GM21360 (cell line): ENCODE measurements at regions not wholly inside any gene's neighbourhood (a gene's known extent, or its start where the extent isn't known, plus 50 kb on each side); places are given as distances from the start of the nearest gene placed in this dataset.

ENCODE experiments used
- ATAC-seq: cut with Tn5 transposase; IDR thresholded peaks from one replicate; pipeline ENCODE4 v1.9.1; 2021; ENCODE audit warnings: mild to moderate bottlenecking, moderate library complexity; ENCODE audit not compliant: unreplicated experiment

GRCh38 chr2:64825831-64826491, 163.2 kb upstream of the SLC1A4 start:
- ATAC-seq: no peak

DNA sequence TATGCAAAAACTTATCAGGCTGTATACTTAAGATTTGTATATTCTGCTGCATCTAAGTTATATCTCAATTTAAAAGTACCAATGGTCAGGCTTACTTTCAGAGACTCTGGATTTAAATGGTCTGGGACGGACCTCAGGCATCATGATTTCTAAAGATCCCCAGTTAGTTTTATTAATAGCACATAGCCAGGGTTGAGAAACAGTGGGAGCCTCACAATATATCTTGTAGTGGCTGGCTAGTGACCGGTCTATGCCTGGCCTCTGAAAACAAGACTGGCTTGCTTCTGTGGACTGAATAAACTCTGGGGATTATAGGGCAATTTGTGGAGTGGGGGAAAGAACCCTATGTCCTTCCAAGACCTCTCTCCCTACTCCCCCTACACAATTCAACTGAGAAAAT, 162.5 kb upstream of the SLC1A4 start:
- no peak for ATAC-seq

DNA sequence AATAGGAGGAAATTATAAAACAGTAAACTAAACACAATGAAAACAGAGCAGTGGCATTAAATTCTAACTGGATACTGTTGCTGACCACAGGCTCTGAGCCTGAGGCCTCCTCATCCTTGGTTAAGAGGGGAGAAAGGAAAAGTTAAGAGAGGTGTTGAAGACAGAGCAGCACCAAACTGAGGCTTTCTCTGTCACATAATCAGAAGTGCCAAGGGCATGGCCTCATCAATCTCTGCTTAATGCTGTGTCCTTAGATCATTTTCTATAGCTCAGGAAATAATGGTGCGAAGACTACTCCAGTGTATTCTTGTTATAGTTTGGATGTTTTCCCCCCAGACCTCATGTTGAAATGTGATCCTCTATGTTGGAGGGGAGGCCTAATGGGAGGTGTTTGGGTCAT, 160.9 kb upstream of the SLC1A4 start:
- no peak for ATAC-seq

DNA sequence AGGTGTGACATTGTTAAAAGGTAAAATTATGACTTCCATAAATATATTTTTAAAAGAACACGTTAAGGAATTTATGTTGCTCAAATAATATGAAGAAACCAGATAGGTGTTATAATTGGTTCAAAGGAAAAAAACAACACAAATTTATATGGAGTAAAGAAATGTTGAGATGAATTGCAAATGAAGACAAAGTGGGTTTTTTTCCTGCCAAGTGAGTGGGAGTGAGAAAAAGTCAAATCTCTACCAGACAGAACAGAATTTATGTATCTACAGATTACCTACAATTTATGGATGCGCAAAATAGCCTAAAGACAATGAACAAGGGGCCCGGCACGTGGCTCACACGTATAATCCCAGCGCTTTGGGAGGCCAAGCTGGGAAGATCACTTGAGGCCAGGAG, 159.7 kb upstream of the SLC1A4 start:
- no peak for ATAC-seq

DNA sequence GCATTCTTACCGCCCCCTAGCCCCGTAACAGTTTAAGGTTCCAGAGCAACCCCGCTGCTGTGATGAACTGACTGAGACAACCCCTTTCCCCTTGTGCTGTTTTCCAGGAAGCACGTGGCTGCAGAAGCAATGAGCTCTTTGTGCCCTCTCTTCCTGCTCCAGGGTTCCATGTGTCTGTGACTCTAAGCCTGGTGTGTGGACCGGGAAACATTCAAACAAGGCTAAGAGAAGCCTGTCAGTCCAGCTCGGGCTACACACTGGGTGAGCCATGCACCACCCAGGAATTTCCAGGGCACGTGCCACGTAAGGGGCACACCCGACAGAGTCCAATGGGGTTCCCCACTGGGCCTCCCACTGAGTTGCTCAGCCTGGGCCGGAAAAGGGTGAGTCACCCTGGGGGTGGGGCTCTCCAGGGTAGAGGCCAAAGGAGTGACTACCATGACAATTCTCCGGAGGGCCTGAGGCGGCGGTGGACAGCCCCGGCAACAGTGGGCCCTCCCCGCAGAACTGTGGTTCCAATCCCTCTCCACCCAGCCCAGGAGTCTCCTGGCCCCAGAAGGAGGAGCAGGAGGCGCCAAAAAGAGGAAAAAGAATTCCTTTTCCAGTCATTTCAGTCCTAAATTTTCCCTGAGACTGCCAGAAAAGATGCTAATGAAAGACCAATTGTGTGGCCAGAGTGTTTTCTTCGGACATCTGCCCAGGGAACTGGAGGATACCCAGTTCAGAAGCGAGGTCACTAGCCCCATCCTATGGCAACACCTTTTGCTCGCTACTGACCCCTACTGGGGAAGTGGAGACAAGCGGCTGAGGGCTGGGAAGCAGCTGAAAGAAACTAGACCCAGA, 157.8 kb upstream of the SLC1A4 start:
- peak; percentile 91 for ATAC-seq

DNA sequence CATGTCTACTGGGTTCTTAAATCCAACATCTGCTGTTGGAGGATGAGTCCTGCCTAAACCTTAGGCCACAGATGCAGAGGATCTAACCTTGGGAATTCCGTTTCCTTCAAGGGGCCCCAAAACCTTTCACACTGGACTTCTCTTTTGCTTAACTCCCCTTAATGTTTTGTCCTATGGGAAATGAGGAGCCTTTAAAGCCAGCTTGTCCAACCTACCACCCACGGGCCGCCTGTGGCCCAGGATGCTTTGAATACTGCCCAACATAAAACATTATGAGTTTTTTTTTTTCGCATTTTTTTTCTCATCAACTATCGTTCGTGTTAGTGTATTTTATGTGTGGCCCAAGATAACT, 157.2 kb upstream of the SLC1A4 start:
- ATAC-seq: no peak

DNA sequence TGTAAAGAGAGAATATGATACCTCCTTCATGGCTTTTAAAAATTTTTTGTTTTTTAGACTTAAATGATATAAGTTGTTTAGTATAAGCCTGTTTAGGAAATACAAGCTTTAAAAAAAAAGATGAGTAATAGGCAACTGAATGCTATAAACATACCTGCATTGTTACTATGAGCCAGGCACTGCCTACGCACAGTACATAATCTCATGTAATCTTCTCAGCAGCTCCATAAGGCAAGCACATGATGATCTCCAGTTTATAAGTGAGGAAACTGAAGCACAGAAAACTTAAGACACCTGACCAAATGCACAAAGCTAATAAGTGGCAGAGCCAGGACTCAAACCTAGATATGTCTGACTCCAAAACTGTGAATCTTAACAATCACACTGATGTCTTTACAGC, 156.3 kb upstream of the SLC1A4 start:
- ATAC-seq: no peak

DNA sequence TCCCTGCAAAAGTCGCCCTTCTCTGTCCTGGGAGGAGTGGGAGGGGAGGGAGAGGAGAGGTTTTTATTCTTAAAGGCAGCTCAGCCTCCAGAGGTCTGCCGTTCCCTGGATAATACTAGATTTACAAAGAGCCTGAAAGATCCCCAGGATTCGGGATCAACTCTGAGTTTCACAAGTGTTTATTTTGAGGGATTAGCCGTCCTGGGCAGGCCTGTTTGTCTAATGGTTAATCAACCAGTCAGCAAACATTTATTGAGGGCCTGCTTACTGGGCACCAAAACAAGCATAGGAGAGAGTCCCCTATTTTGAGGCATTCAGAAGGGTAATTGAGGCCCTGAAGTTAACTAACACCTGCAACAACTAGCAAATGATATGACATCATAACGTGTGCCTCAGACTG, 152.6 kb upstream of the SLC1A4 start:
- ATAC-seq: no peak

GRCh38 chr2:64837116-64837731, 152.0 kb upstream of the SLC1A4 start:
- ATAC-seq: no peak

DNA sequence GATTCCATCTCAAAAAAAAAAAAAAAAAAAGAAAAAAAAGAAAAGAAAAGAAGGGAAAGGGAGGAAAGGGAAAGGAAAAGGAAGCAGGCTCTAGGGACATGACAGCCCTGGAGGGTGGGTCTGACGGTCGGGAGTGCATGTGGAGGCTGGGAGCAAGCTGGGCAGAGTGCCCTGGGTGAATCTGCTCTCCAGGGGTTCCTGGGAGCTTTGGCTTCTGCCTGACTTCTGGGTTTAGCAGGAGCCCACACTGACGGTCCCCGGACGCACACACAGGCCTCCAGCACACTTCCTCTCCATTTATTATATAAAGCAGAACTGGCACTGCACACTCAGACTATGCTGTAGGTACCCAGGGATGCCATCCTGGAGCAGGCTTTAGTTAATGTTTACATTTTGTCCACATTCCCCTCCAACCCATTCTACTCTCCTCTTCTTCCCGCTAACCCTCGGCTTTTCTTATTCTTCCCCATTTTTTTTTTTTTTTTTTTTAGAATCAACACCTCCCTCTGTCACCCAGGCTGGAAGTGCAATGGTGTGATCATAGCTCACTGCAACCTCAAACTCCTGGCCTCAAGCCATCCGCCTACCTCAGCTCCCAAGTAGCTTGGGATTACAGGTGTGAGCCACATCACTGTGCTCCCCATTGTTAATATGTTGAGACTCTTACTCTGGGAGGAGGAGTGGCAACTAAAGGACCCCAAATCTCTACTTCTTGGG, 151.1 kb upstream of the SLC1A4 start:
- no peak for ATAC-seq

GRCh38 chr2:64838817-64839216, 150.4 kb upstream of the SLC1A4 start:
- no peak for ATAC-seq

- peak; percentile 87 for ATAC-seq
These were observed 149.4 kb upstream of the SLC1A4 start for GRCh38 chr2:64839844-64840243.

GRCh38 chr2:64840426-64840881, 148.7 kb upstream of the SLC1A4 start:
- no peak for ATAC-seq

DNA sequence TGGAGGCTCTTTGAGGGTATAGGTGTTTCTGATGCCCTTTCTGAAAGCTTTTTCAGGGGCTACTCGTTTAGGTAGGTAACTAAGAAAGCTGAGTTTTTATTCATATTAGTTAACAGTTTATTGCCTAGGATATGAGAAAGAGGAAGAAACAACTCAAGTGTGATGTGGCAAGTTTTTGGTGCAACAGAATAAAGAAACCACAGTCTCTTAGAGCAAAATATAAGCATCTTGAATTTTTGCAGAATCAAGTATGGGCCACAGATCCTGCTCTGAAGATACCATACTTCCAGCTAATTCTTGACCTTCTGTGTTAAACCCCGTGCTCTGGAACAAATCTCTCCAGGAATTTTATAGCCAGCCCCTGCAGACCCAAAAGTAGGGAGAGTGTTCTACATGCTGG, 147.7 kb upstream of the SLC1A4 start:
- ATAC-seq: no peak

GRCh38 chr2:64842030-64842429, 147.2 kb upstream of the SLC1A4 start:
- ATAC-seq: no peak

DNA sequence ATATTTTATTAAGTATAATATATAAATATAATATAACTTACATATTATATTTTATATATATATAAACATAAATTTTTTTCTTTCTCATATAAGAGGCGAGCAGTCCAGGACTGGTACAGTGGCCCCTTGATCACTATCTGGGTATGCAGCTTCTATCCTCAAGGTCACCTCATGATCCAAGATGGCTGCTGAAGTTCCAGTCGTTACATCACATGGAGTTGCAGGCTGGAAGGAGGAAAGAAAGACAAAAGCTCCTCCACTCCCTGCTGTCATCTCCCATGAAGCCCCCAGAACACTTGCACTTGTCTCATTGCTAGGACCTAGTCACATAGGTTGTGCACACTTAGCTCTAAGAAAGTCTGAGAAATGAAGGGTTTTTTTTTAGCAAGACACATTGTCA, 145.1 kb upstream of the SLC1A4 start:
- ATAC-seq: no peak

DNA sequence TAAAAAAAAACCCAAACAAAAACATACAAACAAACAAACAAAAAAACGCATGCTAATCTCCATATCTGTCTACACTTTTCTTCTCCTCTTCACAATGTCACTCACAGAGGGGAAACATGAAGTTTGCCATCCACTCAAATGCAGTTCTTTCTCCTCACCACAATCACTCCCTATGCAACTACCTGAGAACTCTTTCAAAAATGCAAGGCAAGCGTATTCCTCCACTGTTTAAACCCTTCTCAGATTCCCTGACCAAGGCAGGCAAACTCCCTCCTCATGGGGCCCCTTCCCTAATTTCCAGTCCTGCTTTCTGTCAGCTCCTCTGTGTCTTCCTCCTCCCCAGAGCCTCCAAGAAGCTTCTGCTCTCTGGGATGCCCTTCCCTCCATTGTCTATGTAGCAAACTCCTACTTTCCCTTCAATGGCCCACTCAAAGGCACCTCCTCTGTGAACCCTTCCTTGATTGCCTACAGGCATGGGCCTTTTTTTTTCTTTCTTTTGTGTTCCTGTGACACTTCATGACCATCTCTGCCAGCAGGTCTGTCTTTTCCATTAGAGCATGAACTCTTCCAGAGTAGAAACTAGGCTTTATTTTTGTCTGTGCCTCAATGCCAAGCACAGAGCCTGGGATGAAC, 143.8 kb upstream of the SLC1A4 start:
- ATAC-seq: no peak

GRCh38 chr2:64846177-64846576, 143.0 kb upstream of the SLC1A4 start:
- no peak for ATAC-seq

DNA sequence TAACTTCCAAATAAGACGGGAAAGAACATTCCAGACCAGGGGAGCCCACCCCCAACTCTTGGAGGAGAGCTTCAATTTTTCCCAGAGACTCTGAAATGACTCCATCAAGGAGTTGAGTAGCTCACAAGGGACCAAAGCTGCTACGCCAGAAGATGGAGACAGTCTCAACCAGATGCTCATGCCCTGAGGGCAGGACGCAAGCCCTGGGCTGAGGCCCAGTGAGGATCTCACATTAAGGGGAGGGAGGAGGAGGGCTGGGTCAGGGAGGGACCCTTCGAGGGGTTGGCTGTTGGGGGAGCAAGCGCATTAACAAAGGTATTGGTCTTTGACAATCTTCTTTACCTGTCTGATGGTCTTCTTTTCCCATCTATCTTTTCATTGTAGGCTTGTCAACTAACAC, 141.3 kb upstream of the SLC1A4 start:
- no peak for ATAC-seq

DNA sequence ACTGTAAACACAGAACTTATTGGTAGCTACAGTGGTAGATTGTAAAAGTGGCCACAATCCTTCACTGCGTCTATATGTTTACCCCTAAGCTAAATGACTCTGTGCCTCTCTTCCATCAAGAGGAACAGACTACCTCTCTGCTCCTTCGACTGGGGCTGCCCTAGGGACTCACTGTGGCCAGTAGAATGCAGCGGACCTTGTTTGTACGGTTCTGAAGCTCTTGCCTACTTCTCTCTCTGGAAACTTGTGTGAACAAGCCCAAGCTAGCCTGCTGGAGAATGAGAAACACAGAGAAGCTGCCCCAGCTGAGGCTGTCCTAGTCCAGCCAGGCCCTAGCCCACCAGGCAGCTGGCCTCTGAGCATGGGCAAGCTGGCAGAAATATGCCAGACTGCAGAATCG, 140.8 kb upstream of the SLC1A4 start:
- no peak for ATAC-seq

DNA sequence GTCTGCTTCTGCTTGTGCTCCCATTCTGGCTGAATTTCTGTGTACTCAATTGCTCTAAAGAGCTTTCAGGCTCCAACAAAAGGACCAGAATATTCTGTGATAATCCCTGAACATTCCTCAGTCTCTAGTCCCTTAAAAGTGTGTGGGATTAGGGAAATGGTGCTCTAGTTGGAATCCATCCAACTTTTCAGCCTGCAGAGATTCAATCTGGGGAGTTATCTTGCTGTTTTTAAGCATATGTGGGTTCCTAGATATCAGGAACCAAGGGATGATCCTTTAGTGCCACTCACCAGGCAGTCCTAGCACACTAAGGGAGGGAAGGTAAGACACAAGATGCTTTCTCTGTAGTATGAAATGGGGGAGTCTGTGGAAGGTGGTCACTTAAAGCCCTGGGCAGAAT, 140.3 kb upstream of the SLC1A4 start:
- ATAC-seq: no peak
